ENCODE measurements at regions not wholly inside any gene's neighbourhood (a gene's known extent, or its start where the extent isn't known, plus 50 kb on each side); places are given as distances from the start of the nearest gene placed in this dataset.
A peak's percentile ranks its signal among the peaks of the same experiment; 100 is the strongest.

DNA sequence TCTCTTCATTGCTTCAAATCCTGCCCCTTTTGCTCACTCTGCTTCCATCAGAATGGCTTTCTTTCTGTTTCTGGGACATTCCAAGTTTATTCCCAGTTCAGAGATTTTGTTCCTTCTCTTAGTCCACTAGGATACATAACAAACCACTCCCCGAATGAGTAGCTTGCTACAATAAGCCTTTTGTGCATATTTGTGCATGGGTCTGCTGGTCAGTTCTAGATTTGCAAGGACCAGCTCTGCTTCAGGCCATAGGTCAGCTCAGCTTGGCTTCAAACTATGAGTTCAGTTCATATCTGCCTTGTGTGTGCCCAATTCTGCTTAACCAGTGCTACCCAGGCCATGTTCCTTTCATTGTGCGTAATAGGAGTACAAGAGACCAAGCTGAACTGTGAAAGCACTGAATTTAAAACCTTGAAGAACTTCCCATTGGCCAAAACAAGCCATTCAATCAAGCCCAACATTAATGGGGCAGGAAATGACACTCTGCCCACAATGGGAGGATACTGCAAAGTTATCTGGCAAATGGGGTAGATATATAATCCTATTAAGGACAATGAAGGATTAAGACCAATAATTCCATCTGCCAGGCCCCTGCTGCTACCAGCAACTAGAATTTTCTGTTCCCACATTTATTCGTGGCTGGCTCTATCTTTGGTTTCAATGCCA, 328.8 kb downstream of the PRELID2 start:
- no peak for DNase-seq (ENCODE audit: low spot score)

DNA sequence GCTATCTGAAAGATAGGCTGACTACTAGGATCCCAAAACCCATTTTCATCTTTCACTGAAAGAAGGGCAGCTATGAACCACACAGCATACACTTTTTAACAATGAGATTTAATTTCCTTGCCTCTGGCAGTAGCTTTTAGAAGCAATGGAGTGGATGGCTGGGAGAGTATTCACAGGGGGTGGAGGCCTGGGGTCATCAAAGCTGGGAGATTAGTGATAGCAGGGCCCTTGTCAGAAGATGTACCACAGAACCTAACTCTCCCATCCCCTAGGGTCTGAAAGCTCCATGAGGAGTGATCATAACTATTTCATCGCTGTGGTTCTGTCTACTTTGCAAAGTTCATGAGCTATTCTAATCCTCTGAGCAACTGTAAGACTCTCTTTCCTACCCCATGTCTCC, 332.2 kb downstream of the PRELID2 start:
- DNase-seq (ENCODE audit: low spot score): no peak

DNA sequence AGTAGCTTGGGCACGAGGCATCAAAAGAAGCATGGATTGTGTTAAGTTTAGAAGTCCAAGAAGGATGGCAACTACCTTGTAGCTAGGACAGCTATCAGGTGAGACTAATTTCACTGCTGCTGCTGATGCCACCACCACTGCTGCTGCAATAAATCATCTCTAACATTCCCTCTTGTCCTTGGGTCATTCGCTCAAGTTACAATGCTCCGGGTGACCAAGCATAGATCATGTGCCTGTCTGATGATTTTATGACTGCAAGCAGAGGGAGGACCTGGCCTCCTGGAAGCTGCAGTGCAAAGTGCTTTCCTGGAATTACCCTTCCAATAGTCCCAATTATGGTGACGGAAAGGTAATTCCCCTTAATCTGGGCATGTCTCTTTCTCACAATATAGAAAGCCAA, 334.4 kb downstream of the PRELID2 start:
- DNase-seq (ENCODE audit: low spot score): no peak

DNA sequence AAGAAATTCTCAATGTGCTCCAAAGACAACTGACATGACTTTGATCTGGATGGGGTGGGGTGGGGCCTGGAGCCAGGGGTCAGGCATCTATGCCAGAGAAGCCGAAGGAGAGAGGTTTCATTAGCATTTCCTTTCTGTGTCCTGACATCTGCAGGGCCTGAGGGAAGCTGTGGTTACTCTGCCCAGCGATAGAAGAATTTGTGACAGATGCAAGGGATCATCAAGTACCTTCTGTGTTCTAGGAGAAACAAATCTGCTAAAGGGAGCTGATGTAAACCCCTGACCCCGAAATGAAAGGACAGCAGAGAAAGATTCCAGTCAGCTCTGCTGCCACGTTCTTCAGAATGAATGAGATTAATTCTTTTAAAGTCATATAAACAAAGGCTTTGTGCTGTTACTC, 335.7 kb downstream of the PRELID2 start:
- DNase-seq (ENCODE audit: low spot score): peak; percentile 29

DNA sequence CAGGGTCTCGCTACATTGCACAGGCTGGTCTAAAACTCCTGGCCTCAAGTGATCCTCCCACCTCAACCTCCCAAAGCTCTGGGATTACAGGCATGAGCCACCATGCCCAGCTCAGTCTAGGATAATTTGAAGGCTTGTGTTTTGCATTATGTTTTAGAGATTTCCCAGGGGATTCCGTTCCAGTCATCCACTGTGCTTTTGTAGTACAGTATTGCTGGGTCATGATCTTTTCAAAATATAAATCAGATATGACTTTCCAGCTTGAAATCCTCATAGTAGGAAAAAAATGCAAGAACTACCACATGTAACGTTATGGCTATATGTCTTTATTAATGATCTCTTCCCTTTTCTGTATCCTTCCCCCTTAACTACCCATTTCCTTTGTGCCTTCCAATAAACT, 338.1 kb downstream of the PRELID2 start:
- no peak for DNase-seq (ENCODE audit: low spot score)

DNA sequence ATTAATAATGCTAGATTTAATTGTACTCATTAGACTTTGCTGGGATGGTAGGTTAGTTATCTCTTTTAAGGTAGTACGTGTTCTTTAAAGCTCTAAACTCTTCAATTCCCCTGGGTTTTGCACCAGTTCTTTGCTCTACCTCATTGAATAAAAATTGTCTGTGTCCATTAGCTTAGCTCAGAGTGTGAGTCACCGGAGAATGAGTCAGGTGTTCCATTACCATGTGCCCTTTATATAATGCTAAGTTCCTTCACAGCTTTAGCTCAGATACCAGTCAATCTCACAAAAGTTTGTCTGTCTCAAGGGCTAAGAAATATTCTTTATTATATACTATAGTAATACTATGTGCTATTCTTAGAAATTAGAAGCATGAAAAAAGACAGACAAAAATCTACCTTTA, 339.4 kb downstream of the PRELID2 start:
- DNase-seq (ENCODE audit: low spot score): peak; percentile 62

DNA sequence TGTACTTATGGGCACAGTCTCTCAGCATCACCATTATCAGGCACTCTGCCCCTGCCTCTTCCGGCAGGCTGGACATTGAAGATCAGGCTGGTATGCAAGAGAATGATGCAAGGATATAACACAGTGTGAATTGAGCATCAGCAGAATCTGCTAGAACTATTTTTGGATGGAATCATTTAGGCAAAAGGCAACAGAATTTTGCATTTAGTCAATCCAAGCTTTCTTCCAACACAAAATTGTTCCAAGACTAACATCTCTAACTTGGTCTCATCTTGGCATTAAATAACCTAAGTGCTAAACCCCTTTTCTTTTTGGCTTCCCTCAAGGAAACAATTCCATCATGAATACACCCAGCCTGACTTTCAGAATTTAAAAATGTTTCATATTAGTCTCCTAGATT, 339.9 kb downstream of the PRELID2 start:
- no peak for DNase-seq (ENCODE audit: low spot score)

DNA sequence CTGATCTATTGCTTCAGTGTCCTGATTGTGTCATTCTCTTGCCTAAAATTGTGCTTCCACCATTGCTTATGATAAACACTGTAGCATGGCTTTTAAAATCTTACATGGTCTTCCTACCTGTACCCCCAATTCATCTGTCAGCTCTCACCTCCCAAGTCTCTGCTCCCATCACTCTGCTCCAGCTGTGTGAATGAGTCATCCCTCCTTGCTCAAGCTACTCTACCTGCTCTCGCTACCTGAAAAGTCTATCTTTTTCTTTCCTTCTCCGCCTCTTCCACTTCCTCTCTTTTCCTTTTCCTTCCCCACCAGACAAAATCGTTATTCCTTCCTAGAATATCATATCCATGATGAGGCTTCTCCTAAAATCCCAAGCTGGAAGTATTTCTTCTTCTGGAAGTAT, 341.7 kb downstream of the PRELID2 start:
- no peak for DNase-seq (ENCODE audit: low spot score)

DNA sequence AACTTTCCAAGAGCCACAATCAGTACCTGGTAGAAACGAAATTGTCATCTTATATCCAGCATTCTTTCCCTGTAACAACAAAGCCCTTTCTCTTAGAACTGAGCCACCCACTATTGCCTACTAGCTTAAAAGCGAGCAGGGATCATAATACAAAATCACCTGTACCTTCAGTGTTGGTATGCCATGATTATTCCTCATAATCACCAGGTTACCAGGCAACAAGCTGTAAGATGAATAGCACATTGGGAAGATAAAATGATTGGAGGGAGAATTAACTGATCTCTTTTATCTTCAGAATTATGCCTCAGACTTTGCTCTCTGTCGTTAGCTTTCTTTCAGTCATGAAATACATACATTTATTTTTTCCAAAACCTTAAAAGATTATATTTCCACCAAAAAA, 345.6 kb downstream of the PRELID2 start:
- DNase-seq (ENCODE audit: low spot score): no peak

DNA sequence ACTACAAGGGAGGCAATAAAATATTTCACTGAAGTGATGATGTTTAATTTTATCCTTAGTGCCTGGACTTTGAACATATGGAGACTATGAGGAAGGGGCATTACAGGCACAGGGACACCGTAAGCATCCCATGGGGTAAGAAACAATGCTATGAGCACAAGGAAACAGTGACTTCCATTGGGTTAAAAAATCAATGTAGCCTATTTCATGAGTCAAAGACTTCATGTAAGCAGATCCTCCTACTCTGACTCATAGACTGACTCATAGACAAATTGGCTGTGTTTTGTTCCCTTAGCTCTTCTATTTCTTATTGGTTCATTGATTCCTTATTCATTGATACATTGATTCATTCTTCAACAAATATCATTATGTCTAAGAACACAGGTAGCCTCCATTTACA, 351.0 kb downstream of the PRELID2 start:
- DNase-seq (ENCODE audit: low spot score): peak; percentile 66

DNA sequence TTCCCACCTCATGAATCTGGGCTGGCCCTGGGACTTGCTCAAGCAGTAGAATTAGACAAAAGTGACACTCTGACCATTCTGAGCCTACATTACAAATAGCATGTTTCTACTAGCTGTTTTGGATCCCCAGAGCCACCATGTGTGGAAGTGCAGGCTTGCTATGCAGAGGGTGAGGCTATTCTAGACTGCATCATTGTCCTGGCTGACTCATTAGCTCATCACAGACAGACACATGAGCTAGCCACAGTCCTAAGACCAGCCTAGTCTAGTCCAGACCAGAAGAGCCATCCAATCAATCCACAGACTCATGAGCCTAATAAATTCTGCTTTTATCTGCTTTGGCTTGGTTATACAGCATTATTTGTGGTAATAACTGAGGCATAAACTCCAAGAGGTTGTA, 351.9 kb downstream of the PRELID2 start:
- DNase-seq (ENCODE audit: low spot score): peak; percentile 72

DNA sequence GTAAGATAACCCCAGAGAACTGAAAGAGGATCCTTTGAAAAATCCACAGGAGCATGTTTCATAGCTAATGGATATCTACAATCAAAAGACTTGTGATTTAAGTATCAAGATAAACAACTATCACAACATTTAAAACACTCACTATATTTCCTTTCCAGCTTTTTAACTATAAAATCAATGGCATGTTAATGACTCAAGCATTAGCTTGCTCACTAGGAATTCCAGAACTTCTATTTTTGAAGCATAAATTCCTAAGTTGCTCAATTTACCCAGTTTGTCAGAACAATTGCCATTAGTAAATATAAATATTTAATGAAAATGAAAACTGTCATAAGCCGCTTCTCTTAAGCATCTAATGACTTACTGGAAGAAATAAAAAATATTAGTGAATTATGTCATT, 355.3 kb downstream of the PRELID2 start:
- peak; percentile 22 for DNase-seq (ENCODE audit: low spot score)

DNA sequence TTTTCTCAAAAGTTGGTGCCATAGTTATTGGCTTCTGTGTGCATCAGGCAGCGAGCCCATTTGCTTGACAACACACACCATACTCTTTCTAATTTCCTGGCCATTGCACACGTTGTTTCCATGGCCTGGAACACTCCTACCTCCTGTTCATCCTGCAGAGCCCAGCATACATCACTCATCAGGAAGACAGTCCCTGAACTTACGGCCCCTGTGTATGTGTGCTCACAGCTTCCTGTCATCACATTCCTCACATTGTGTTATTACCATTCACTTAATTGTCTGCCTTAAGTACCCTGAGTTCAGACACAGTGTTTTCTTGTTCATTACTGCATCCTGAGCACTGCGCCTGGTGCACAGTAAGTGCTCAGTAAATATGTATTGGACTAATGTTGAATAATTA, 355.9 kb downstream of the PRELID2 start:
- no peak for DNase-seq (ENCODE audit: low spot score)

DNA sequence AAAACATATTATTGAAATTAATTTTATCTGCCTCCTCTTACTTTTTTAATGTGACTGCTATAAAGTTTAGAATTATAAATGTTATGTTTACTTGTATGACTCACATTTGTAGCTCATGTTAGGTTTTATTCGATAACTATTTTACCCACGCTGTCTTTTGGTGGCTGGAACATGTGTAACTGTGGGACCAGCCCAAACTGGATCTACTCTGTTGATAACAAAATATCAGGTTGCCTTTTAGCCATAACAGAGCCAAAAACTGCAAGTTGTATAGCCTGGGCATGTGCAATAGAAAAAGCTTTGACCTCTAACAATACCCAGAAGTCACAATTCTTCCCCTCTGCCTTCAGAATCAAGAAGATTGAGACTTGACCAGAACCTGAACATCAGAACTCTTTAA, 356.5 kb downstream of the PRELID2 start:
- DNase-seq (ENCODE audit: low spot score): no peak

DNA sequence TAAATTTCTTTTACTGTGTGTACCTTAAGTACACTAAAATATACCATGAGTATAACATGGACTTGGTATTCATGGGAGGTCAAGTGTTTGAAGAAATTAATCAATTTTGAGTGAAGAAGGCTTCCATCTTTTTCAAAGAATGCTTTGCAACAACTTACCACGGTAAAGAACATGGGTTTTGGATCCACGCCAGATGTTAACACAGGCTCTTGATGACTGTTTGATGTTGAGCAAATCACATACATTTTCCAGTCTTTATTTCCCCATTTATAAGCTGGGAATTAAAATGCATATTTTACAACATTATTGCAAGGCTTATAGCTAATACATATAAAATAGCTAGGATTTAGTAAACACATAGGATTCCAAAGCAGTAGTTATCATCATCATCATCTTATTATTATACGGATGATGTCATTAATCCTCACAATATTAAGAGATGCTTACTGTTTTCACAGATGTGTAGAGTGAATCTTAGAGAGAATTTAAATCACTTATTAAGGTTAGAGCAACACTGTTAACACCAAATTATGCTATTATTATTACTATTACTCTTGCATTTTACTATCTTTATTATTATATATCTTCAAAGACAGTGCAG, 362.0 kb downstream of the PRELID2 start:
- DNase-seq (ENCODE audit: low spot score): no peak

DNA sequence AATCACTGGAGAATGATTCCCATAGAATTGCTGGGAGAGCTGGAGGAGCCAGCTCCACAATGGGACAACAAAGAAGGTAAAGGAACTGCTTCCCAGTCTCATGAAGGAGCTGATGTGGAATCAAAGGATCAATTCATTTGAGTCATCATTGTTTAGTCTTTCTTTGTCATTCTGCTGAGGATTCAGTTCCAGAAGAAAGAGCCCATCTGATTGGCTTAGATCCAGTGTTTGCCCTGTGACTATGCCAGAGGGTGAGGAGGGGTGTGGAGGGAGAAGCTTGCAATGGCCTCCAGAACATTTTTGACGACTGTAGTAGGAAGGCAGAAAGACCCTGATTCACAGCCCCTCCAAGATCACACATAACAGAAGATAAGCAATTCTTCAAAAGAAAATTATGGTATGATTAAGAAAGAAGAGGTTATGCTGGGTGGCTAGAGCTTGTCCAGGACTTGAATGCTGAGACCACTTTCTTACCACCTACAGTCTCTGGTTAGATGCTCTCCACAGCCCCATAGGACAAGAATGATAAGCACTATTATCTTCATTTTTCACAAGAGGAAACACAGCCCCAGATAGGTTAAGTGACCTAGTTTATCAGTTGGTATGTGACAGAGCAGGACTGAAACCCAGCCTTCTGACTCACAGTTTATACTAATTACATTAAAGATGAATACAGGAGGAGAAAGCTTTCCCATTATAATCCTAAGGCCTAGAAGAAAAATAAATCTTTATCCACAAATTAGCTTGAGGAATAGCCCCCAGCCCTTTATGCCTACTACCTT, 363.1 kb downstream of the PRELID2 start:
- DNase-seq (ENCODE audit: low spot score): no peak

DNA sequence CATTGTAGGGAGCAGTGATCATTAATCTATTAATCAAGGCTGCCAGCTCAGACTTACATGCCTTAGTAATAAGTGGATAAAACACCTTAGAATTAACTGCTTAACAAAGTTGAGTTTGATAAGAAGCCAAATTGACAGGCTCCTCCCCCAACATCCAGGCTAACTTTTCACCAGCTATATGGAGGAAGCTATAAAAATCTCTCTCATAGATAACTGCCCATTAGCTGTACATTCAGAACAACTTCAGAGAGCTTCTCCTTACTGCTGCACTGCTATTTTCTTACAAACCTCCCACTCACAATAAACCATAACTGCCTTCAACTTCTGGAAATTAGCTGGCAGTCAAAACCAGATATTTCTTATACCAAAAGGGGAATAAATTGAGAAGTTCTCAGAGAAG, 364.1 kb downstream of the PRELID2 start:
- DNase-seq (ENCODE audit: low spot score): no peak

DNA sequence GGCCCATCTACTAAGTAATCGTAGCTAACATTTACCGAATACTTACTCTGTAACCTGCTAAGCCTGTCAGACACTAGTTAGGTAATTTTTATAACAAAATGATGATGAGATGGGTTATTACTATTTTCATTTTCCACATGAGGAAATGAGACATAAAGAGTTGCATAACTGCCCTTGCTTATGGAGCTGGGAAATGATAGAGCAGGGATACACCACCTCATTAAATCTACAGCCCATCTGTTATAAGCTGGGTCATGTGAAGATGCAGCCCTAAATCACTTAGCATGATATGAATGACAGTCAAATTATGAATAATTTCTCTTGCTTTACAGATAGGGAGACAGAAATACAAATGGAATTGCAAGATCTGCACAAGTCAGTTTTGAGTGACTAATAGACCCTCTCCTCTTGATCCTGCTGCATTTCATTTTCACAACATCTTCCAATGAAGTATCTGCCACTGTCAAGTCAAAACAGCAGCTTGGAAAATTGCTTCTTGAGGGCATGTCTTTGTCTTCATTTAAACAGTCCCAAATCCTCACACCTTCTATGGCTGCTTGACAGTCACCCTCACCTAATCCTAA, 364.7 kb downstream of the PRELID2 start:
- DNase-seq (ENCODE audit: low spot score): no peak

DNA sequence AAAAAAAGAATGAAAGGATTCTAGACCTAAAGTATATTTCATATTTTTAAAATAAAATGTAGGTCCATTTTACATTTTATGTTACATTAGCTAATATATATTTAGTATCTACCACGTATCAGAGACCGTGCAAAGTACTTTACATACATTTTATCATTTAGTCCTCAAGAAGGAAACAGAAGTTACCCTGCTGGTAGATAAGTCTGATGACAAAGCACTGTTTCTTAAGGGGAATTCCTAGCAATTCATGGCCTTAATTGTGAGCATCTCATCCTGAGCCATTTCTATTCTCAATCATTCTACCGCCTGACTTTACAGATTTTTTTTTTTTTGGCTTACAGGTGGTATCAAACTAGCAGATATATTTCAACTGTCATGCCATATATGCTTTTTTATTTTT, 367.7 kb downstream of the PRELID2 start:
- no peak for DNase-seq (ENCODE audit: low spot score)

DNA sequence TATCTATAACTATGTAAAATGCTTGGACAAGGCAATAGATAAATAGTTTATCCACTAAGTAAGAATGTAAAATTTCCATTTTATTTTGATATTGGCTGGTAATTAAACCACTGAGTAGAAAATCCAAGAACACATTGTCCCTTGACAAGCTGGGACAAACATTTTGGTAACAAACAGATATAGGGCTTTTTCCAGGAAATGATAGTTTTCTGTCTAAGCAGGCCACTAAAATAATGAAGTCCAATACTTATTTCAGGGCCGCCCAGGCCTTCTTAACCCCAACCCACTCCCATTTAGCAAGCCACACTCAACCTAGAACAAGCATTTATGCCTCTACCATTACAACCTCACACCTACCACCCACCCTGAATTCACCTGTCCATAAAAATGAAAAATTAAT, 368.6 kb downstream of the PRELID2 start:
- DNase-seq (ENCODE audit: low spot score): no peak

DNA sequence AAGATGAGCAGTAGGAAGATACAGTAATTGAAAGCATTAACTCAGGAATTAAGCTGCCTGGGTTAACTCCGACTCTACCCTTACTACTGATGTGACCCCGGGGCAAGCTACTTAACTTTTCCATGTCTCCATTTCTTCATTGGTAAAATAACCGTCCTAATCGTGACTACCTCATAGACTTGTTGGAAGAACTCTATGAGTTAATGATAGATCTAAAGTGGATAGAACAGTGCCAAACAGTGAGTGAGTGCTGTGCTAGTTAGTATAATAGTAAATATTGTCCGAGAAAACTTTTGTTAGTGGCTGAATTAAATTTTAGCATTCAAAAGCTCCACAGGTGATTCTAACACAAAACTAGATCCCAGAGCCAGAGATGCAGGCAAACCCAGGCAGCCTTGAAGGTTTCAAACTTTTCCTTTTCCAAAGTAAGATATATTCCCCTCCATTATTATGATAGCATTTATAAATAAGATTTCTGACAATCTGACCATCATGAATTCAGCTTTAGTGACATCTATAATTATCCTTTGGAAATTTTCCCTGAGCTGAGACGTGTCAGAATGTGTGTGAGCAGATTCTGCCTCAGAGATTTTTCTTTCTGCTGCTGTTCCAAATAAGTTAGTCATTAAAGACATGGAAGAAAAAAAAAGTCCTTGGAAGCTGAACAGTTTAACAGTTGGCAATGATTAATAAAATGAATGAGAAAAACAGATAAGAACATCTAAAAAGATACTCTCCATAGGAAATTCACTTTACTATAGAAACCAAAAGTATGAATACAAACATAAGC, 369.5 kb downstream of the PRELID2 start:
- DNase-seq (ENCODE audit: low spot score): peak; percentile 22

DNA sequence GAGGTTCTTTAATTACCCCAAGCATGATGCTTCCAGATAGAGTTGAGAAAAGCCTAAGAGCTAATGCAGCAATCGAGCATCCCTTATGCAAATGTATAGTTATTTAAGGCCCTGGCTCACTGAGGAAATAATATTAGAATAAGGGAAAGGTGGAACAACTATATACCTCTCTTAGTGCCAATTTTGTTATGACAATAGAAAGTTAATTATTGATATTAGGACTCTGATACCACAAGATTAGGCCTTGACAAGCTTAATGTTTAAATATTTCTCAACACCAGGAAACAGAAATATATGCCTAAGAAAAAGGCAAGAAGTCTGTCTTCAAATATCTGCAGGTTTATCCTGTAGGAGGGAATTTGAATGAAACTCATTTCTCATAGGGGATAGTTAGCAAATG, 371.0 kb downstream of the PRELID2 start:
- no peak for DNase-seq (ENCODE audit: low spot score)
